ENCODE measurements at regions not wholly inside any gene's neighbourhood (a gene's known extent, or its start where the extent isn't known, plus 50 kb on each side); places are given as distances from the start of the nearest gene placed in this dataset.
"Not testable (repeated sequence)": the region's sequence is repeated elsewhere in the genome, so short reads cannot be mapped to it uniquely, and the experiment has no call there.

DNA sequence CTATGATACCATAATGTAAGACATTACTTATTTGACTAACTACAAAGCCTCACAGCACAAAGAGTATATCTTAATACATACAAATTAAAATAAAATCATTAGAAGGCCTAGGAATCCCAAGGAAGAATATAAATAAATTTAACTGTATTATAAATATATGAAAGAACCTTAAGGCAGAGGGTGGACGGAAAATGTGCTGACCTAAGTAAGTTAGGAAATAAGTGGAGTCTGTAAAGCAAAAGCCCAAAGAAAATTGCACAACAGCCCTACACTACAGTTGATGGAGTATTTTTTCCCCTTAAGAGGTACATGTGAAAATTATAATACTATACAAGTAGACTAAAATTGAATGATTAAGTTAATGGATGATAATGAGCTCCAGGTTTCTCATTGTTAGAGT, 710.1 kb downstream of the NR4A2 start:
- H3K4me1 Mint-ChIP-seq (ENCODE audit: low read depth), result no peaks in the 10 kb centered on the region
- no peak overlapping the region for H3K27ac Mint-ChIP-seq
- no peaks in the 10 kb centered on the region for H3K36me3 Mint-ChIP-seq (ENCODE audit: low read depth)

DNA sequence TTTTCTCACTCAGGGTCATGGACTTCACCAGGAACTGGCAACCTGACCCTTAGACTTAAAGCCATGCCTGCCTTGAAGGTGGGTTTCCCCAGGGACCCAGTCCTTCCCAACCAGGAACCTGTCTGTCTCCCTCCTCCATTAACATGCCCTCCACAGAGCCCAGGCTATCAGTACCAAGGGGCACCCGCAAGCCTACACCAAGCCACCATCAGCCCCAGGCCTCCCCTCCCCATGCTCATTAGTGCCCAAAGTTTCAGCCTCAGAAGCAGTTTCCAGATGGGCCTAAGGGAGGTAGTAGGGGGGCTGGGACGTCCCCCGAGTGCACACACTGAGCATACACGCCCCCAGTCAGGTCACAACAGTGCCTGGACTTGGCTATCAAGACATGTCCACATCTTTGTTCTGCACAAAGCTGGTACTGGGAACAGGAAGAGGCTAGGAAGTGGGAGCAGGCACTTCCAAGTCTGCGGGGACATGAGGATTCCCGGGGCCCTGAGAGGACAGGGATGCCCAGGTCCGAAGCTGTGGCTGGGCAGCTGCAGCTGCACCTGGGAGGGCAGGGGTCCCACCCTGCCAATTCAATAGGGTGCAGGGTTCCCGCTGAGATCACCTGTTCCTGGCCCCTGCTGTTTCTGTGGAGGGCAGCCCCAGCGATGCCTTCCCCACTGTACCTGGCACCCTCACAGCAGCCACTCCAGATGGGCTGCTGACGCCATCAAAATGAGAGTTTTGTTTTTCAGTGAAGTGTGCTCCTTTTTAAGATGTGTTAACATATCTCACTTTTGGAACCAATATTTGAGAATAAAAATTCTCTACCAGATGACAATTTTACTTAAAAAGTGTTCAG, 731.4 kb downstream of the NR4A2 start:
- Mint-ChIP-seq H3K27ac (no peak overlapping the region), H3K4me3 (no peak overlapping the region), H3K9me3 (peaks cover 4% of the 10 kb centered on the region), H3K4me1 (ENCODE audit: low read depth) (no peaks in the 10 kb centered on the region), H3K27me3 (no peaks in the 10 kb centered on the region), H3K36me3 (ENCODE audit: low read depth) (no peaks in the 10 kb centered on the region)
- DNase-seq, result no peak

More for the DNA sequence above, 710.1 kb downstream of the NR4A2 start:
- Mint-ChIP-seq H3K9me3 (no peaks in the 10 kb centered on the region), H3K27me3 (no peaks in the 10 kb centered on the region), H3K4me3 (no peak overlapping the region)
- no peak for DNase-seq

DNA sequence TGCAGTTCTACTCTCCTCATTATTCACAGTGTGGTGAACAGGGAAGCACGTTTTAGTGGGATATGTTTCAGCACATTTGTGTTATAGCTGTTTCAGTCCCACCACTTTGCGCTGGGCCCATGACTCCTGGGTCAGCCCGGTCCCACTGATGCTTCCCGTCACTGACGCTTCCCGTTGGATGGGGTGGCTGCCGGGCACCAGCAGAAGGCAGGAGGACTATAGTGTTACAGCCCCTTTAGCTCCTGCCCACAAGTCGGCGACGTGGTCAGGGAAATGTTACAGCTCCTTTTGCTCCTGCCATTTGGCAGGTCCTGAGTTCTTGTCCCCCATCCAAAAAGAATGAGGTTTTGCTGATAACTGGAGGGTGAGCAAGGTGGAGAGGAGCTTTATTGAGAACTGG, 732.2 kb downstream of the NR4A2 start:
- peaks cover 4% of the 10 kb centered on the region for H3K9me3 Mint-ChIP-seq
- H3K4me3 Mint-ChIP-seq, result no peak overlapping the region
- DNase-seq, result no peak
- H3K4me1 Mint-ChIP-seq (ENCODE audit: low read depth), result no peaks in the 10 kb centered on the region
- no peaks in the 10 kb centered on the region for H3K36me3 Mint-ChIP-seq (ENCODE audit: low read depth)
- H3K27ac Mint-ChIP-seq, result no peak overlapping the region
- H3K27me3 Mint-ChIP-seq, result no peaks in the 10 kb centered on the region

DNA sequence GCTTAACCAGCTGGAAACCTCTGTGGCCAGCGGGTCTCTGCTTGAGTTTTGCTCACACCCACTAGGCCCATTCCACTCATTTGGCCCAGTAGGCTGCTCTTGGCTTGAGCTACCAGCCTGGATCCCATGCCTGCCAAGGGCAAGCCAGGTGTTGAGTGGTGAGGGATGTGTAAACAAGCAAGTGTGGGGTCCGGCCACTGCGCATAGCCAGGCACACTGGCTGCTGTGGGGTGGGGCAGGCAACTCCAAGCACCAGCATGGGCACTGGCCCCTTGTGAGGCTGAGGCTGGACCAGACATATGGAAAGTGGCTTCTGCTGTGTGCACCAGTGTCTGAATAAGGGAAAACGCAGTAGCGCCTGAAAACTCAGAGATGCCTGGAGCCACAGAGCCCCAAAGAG, 732.7 kb downstream of the NR4A2 start:
- H3K27ac Mint-ChIP-seq, result no peak overlapping the region
- no peaks in the 10 kb centered on the region for H3K27me3 Mint-ChIP-seq
- no peak for DNase-seq
- H3K4me3 Mint-ChIP-seq, result no peak overlapping the region
- peaks cover 4% of the 10 kb centered on the region for H3K9me3 Mint-ChIP-seq
- H3K4me1 Mint-ChIP-seq (ENCODE audit: low read depth), result no peaks in the 10 kb centered on the region
- H3K36me3 Mint-ChIP-seq (ENCODE audit: low read depth), result no peaks in the 10 kb centered on the region

DNA sequence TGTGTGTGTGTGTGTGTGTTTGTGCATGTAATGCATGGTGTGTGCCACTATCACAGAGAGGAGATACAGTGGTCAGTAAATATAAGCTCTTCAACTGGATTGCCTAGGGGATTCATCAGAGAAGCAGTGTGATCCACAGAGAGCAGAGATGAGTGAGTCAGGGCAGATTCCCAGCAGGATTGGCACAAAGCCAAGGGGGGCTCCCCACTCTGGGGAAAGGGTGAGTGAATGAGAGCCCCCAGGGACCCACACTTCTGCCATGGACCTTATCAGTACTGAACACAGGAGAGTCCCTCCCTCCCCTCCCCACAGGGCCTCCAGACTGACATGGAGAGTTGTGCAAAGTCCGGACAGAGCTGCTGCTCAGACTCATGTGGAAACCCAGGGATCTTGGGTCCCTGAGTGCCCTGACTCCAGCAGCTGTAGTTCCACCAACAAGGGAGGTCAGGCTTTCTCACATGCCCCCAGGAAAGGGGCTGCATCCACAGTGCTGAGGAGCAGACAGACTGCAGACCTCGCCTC, 748.8 kb downstream of the NR4A2 start:
- H3K27me3 Mint-ChIP-seq, result no peaks in the 10 kb centered on the region
- no peak overlapping the region for H3K27ac Mint-ChIP-seq
- H3K4me3 Mint-ChIP-seq, result no peak overlapping the region
- peaks cover 10% of the 10 kb centered on the region for H3K9me3 Mint-ChIP-seq
- no peaks in the 10 kb centered on the region for H3K36me3 Mint-ChIP-seq (ENCODE audit: low read depth)
- H3K4me1 Mint-ChIP-seq (ENCODE audit: low read depth), result no peaks in the 10 kb centered on the region
- DNase-seq, result no peak

DNA sequence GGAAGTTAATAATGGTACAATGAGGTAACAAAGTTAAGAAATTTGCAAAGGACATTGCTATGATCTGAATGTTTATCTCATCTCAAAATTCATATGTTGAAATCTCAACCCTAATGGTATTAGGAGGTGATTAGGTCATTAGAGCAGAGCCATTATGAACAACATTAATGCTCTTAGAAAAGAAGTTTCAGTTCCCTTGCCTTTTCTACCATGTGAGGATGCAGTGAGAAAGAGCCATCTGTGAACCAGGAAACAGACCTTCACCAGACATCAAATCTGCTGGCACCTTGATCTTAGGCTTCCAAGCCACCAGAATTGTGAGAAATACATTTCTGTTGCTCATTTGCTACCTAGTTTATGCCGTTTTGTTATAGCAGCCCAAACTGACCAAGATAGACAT, 757.6 kb downstream of the NR4A2 start:
- DNase-seq, result no peak
- no peaks in the 10 kb centered on the region for H3K36me3 Mint-ChIP-seq (ENCODE audit: low read depth)
- H3K4me1 Mint-ChIP-seq (ENCODE audit: low read depth), result no peaks in the 10 kb centered on the region
- peaks cover 6% of the 10 kb centered on the region for H3K9me3 Mint-ChIP-seq
- H3K4me3 Mint-ChIP-seq, result no peak overlapping the region
- no peaks in the 10 kb centered on the region for H3K27me3 Mint-ChIP-seq
- no peak overlapping the region for H3K27ac Mint-ChIP-seq

DNA sequence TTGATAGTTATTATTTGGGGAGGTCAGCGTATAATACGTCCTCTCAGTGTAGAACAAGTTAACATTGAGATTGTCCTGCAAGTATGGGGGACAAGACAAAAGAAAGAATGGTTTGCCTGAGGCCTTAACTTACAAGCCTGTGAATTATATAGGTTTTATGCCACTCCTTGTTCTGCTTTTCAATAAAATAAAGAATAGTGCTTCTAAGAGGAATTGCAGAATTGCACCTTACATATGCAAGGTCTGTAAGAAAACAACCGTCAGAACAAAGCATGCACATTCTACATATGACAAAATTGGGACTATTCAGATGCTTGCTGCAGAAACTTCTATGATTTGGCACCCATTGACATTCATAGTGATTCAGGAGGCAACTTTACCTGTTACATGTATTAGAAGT, 785.0 kb downstream of the NR4A2 start:
- no peak for DNase-seq
- peaks cover 2% of the 10 kb centered on the region for H3K4me1 Mint-ChIP-seq (ENCODE audit: low read depth)
- no peak overlapping the region for H3K4me3 Mint-ChIP-seq
- H3K27me3 Mint-ChIP-seq, result no peaks in the 10 kb centered on the region
- H3K36me3 Mint-ChIP-seq (ENCODE audit: low read depth), result no peaks in the 10 kb centered on the region
- no peaks in the 10 kb centered on the region for H3K9me3 Mint-ChIP-seq
- H3K27ac Mint-ChIP-seq, result no peak overlapping the region

DNA sequence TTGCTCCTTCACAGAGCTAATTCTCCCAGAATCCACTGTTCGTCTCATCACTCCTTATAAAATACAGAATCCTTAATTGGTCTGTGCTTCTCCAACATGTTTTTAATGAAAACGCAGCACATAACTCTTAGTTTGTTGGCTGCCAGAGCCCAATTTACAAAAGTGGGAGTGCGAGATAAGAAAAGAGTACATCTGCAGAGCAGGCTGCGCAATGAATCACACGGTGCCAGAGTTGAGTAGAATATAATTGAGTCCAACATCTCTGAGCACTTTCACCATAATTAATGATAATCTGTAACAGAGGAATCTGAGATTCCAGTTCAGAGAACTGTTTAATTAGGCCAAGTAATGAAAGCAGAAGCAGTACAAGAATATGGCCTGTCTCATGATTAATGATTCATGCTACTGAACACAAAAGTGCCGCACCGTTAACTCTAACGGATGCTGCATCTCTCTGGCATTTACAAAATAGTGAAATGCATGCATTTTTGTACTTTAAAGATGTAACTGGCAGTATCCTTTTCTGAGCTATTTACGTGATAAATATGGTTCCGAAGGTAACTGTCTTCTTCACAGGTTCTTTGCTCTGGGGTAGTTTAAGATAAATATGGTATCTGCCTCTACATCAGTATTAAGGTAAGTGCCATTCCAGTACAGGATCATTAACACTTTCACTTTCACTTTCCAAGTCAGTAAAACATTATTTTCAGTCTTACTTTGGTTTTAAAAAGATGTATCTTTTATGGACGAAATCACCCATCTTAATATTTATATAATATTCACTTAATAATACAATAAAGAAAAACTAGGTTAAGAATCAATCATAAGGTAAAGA, 785.6 kb downstream of the NR4A2 start:
- no peak overlapping the region for H3K4me3 Mint-ChIP-seq
- H3K27me3 Mint-ChIP-seq, result no peaks in the 10 kb centered on the region
- H3K27ac Mint-ChIP-seq, result no peak overlapping the region
- H3K36me3 Mint-ChIP-seq (ENCODE audit: low read depth), result no peaks in the 10 kb centered on the region
- no peak for DNase-seq
- H3K9me3 Mint-ChIP-seq, result no peaks in the 10 kb centered on the region
- peaks cover 2% of the 10 kb centered on the region for H3K4me1 Mint-ChIP-seq (ENCODE audit: low read depth)

DNA sequence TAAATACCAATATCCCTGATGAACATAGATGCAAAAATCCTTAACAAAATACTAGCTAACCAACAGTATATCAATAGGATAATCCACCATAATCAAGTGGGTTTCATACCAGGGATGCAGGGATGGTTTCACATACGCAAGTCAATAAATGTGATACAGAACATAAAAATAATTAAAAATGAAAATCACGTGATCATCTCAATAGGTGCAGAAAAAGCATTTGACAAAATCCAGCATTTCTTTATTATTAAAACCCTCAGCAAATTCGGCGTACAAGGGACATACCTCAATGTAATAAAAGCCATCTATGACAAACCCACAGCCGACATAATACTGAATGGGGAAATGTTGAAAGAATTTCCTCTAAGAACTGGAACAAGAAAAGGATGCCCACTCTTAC, 793.5 kb downstream of the NR4A2 start:
- not testable (repeated sequence) for H3K4me3 Mint-ChIP-seq; H3K4me1 Mint-ChIP-seq (ENCODE audit: low read depth); H3K27ac Mint-ChIP-seq; H3K27me3 Mint-ChIP-seq; DNase-seq; H3K9me3 Mint-ChIP-seq; H3K36me3 Mint-ChIP-seq (ENCODE audit: low read depth)

DNA sequence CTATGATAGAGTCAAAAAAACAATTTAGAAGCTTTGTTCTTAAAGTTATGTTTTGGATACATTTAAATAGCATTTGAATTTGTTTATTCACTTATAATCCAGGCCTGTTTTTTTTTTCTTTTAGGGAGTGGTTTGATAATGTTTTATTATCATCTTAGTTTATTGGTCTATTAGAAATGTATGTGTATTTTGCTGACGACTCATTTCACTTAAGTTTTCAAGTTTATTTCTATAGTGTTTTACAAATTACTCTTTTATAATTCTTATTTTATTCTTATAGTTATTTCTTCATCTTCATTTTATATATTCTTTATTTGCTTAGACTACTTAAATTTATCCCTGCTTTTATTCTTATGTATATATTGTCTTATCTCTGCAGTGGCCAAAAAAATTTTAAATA, 804.5 kb downstream of the NR4A2 start:
- no peak for DNase-seq
- Mint-ChIP-seq H3K27ac (no peak overlapping the region), H3K4me3 (no peak overlapping the region), H3K4me1 (ENCODE audit: low read depth) (no peaks in the 10 kb centered on the region), H3K9me3 (no peaks in the 10 kb centered on the region), H3K36me3 (ENCODE audit: low read depth) (no peaks in the 10 kb centered on the region), H3K27me3 (no peaks in the 10 kb centered on the region)

DNA sequence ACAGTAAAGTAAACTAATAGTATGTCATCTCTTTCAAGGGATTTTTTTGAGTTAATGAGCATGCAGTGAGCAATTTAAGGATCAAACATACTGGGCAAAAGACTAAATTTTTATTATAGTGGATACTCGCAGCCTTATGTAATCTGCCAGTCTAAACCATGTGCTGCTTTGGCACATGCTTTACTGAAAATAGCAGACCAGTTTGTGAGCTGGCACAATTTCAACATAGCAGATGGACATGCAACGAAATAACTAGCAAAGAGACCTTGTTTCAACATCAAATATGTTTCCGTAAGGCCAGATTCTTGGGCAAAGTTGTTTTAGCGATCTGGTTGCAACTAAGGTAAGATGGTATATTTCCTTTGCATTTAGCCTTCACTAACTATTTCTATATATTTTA, 807.3 kb downstream of the NR4A2 start:
- Mint-ChIP-seq H3K4me3 (no peak overlapping the region), H3K27ac (no peak overlapping the region), H3K27me3 (no peaks in the 10 kb centered on the region), H3K36me3 (ENCODE audit: low read depth) (no peaks in the 10 kb centered on the region), H3K4me1 (ENCODE audit: low read depth) (no peaks in the 10 kb centered on the region), H3K9me3 (no peaks in the 10 kb centered on the region)
- no peak for DNase-seq

DNA sequence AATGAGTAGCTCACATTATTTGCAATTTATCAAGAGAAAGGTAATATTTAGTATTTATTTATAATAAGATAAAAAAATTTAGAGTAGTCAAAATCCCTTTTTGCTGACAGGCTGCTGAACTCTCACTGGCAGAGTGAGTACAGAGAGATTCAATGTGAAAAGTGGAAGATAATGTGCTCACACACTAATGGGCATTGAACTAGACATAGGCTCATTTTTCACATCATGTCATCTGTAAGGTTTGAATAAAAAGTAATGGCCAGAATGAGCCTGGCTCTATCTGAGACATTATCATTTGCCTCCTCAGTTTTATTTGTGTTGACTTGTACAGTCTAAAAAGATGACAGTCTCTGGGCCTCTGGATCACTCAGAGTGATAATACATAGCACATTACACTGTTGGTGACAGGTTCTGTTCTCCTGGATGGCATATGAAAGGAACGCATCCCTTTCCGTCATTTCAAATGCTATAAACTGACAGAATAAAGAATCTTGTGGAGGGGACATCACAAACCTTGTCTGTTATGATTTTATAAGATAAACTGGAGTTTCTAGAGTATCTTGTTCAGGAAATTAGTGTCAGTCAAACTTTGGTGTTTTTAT, 812.9 kb downstream of the NR4A2 start:
- no peak overlapping the region for H3K27ac Mint-ChIP-seq
- DNase-seq, result no peak

DNA sequence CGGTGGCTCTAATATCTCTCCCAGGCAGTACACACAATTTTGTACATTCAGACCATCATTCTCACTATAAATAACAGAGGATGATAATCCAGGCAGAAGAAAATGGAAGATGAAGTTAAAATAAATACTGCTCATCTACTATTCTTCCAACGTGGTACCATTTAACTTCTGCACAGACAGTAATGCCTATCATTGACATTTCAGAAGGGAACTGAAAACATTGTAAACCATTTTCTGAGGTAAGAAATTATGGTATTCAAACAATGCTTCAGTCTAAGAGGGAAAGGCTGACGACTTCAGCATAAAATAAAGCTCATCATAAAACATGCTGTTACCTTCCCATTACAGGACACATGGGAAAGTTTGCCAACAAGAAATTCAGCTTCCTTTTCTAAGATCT, 814.4 kb downstream of the NR4A2 start:
- Mint-ChIP-seq H3K27me3 (no peaks in the 10 kb centered on the region), H3K9me3 (no peaks in the 10 kb centered on the region), H3K4me1 (ENCODE audit: low read depth) (no peaks in the 10 kb centered on the region), H3K27ac (no peak overlapping the region), H3K36me3 (ENCODE audit: low read depth) (no peaks in the 10 kb centered on the region), H3K4me3 (no peak overlapping the region)
- DNase-seq, result no peak

More for the DNA sequence above, 812.9 kb downstream of the NR4A2 start:
- no peaks in the 10 kb centered on the region for H3K4me1 Mint-ChIP-seq (ENCODE audit: low read depth)
- H3K27me3 Mint-ChIP-seq, result no peaks in the 10 kb centered on the region
- H3K36me3 Mint-ChIP-seq (ENCODE audit: low read depth), result no peaks in the 10 kb centered on the region
- no peaks in the 10 kb centered on the region for H3K9me3 Mint-ChIP-seq
- H3K4me3 Mint-ChIP-seq, result no peak overlapping the region

DNA sequence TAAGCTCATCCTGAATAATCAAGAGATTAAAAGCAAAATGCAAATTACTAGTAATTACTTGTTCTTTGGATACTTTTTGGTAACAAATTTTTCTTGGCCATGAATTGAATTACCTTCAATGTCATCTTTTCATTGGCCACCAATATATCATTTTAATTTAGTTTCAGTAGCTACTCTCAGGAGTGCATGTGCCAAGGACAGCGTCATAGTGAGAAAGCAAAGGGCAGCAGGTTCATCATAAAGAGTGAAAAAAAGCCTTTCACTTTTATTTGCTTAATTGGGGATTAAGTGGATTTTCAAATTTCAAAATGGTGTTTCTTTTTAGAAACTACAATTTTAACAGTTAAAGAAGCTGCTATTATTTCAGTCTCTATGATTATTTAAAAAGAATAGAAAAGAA, 815.2 kb downstream of the NR4A2 start:
- Mint-ChIP-seq H3K4me1 (ENCODE audit: low read depth) (no peaks in the 10 kb centered on the region), H3K9me3 (no peaks in the 10 kb centered on the region), H3K27me3 (no peaks in the 10 kb centered on the region), H3K4me3 (no peak overlapping the region), H3K27ac (no peak overlapping the region), H3K36me3 (ENCODE audit: low read depth) (no peaks in the 10 kb centered on the region)
- DNase-seq, result no peak

DNA sequence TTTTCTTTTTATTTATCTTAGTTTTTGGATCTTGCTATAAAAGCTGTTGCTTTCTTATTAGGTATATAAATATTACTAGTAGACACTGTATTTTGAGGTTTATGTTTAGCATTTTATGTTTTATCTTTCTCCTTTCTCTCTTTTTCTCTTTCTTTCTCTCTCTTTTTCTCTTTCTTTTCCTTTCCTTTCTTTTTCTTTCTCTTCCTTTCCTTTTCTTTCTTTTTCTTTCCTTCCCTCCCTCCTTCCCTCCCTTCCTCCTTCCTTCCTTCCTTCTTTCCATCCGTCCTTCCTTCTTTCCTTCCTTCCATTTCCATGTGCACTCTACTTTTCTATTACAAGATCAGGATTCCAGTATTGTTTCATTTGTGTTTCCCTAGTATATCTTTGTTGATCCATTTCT, 814.8 kb downstream of the KCNJ3 start:
- no peaks in the 10 kb centered on the region for H3K4me1 Mint-ChIP-seq (ENCODE audit: low read depth)
- no peak for DNase-seq
- H3K9me3 Mint-ChIP-seq, result no peaks in the 10 kb centered on the region
- H3K27ac Mint-ChIP-seq, result no peak overlapping the region
- no peak overlapping the region for H3K4me3 Mint-ChIP-seq
- H3K27me3 Mint-ChIP-seq, result no peaks in the 10 kb centered on the region
- no peaks in the 10 kb centered on the region for H3K36me3 Mint-ChIP-seq (ENCODE audit: low read depth)

Data from activated T-cell treated with anti-CD3 and anti-CD28 coated beads, Interleukin-2, amount 50 U/mL, for 24 hours (primary cell).